ENCODE measurements at regions not wholly inside any gene's neighbourhood (a gene's known extent, or its start where the extent isn't known, plus 50 kb on each side); places are given as distances from the start of the nearest gene placed in this dataset.

- DNase-seq (ENCODE audit: low spot score) = no peak
- TF ChIP-seq POLR2A (IDR thresholded peaks at IDR 0.05) (no peak), CTCF (IDR thresholded peaks at IDR 0.05) (no peak), POLR2AphosphoS5 (IDR thresholded peaks at IDR 0.05) (no peak)
- Histone ChIP-seq H3K4me1 (replicated peaks) (no peaks in the 10 kb centered on the region), H3K9me3 (no peaks in the 10 kb centered on the region), H3K27ac (no peak overlapping the region), H3K4me3 (no peak overlapping the region), H3K36me3 (no peaks in the 10 kb centered on the region), H3K27me3 (replicated peaks; ENCODE audit: insufficient read depth) (no peaks in the 10 kb centered on the region)
- intact Hi-C loops (cut with DNase I) = no loop called here
- WGBS = 90% methylated on average over 5 of the region's 5 CpGs
Observed at GRCh38 chr14:53861781-53862180, 94.8 kb downstream of the BMP4 start.

- no peak for DNase-seq (ENCODE audit: low spot score)
- TF ChIP-seq POLR2A (IDR thresholded peaks at IDR 0.05) (no peak), POLR2AphosphoS5 (IDR thresholded peaks at IDR 0.05) (no peak)
- Histone ChIP-seq H3K9me3 (no peaks in the 10 kb centered on the region), H3K4me3 (no peak overlapping the region), H3K36me3 (no peaks in the 10 kb centered on the region), H3K27me3 (replicated peaks; ENCODE audit: insufficient read depth) (no peaks in the 10 kb centered on the region), H3K4me1 (replicated peaks) (no peaks in the 10 kb centered on the region), H3K27ac (no peak overlapping the region)
- 86% methylated on average over 1 of the region's 1 CpG for whole genome bisulfite sequencing
- intact Hi-C loops (cut with DNase I) = no loop called here
Observed at GRCh38 chr14:53858345-53858684, 98.3 kb downstream of the BMP4 start.

GRCh38 chr14:53857625-53858344, 98.8 kb downstream of the BMP4 start:
- no peak overlapping the region for H3K27ac ChIP-seq
- no peaks in the 10 kb centered on the region for H3K27me3 ChIP-seq (replicated peaks; ENCODE audit: insufficient read depth)
- DNase-seq (ENCODE audit: low spot score) = no peak
- H3K9me3 ChIP-seq = no peaks in the 10 kb centered on the region
- intact Hi-C loops (cut with DNase I) = no loop called here
- no peaks in the 10 kb centered on the region for H3K4me1 ChIP-seq (replicated peaks)
- WGBS = 78% methylated on average over 5 of the region's 5 CpGs
- no peaks in the 10 kb centered on the region for H3K36me3 ChIP-seq
- TF ChIP-seq CTCF (IDR thresholded peaks at IDR 0.05) = no peak
- no peak for TF ChIP-seq POLR2AphosphoS5 (IDR thresholded peaks at IDR 0.05)
- TF ChIP-seq POLR2A (IDR thresholded peaks at IDR 0.05) = no peak
- no peak overlapping the region for H3K4me3 ChIP-seq

- H3K27ac ChIP-seq = no peak overlapping the region
- no peaks in the 10 kb centered on the region for H3K27me3 ChIP-seq (replicated peaks; ENCODE audit: insufficient read depth)
- H3K9me3 ChIP-seq = no peaks in the 10 kb centered on the region
- H3K36me3 ChIP-seq = no peaks in the 10 kb centered on the region
- H3K4me3 ChIP-seq = no peak overlapping the region
- intact Hi-C loops (cut with DNase I) = no loop called here
- 47% methylated on average over 2 of the region's 2 CpGs for WGBS
- no peak for DNase-seq (ENCODE audit: low spot score)
- no peak for TF ChIP-seq CTCF (IDR thresholded peaks at IDR 0.05)
- TF ChIP-seq POLR2AphosphoS5 (IDR thresholded peaks at IDR 0.05) = no peak
- TF ChIP-seq POLR2A (IDR thresholded peaks at IDR 0.05) = no peak
- no peaks in the 10 kb centered on the region for H3K4me1 ChIP-seq (replicated peaks)
Observed at GRCh38 chr14:53855574-53855973, 101.1 kb downstream of the BMP4 start.

- TF ChIP-seq POLR2AphosphoS5 (IDR thresholded peaks at IDR 0.05) = no peak
- no peak for TF ChIP-seq CTCF (IDR thresholded peaks at IDR 0.05)
- TF ChIP-seq POLR2A (IDR thresholded peaks at IDR 0.05) = no peak
- Histone ChIP-seq H3K36me3 (no peaks in the 10 kb centered on the region), H3K27ac (no peak overlapping the region)
Observed at GRCh38 chr14:53855127-53855526, 101.5 kb downstream of the BMP4 start.

More at GRCh38 chr14:53855127-53855526, 101.5 kb downstream of the BMP4 start:
- no peak for DNase-seq (ENCODE audit: low spot score)
- H3K27me3 ChIP-seq (replicated peaks; ENCODE audit: insufficient read depth) = no peaks in the 10 kb centered on the region
- intact Hi-C loops (cut with DNase I) = no loop called here
- no peaks in the 10 kb centered on the region for H3K9me3 ChIP-seq
- no peaks in the 10 kb centered on the region for H3K4me1 ChIP-seq (replicated peaks)
- H3K4me3 ChIP-seq = no peak overlapping the region
